H54 (cell line): ENCODE measurements at regions not wholly inside any gene's neighbourhood (a gene's known extent, or its start where the extent isn't known, plus 50 kb on each side); places are given as distances from the start of the nearest gene placed in this dataset.
"Not testable (repeated sequence)": the region's sequence is repeated elsewhere in the genome, so short reads cannot be mapped to it uniquely, and the experiment has no call there.

ENCODE experiments used
- DNase-seq: peaks from one replicate; pipeline ENCODE4 v3.0.0; 2011; ENCODE audit warnings: low spot score, mixed read lengths; ENCODE audit not compliant: insufficient read length
- FAIRE-seq: peaks from 3 replicates; lab custom pipeline; 2011; peaks lifted over from hg19 to GRCh38; lab: Jason Lieb, UNC
- POLR2A ChIP-seq: IDR thresholded peaks from 2 replicates; pipeline ENCODE4 v1.6.1; 2011; ENCODE audit warnings: low read depth, mild to moderate bottlenecking, low read length

- DNase-seq, result no peak
- no peak for FAIRE-seq
- TF ChIP-seq POLR2A, result no peak
These were observed 265.3 kb upstream of the CTNND2 start for GRCh38 chr5:12169536-12169935.

GRCh38 chr5:12162863-12163262 lies 258.6 kb upstream of the CTNND2 start:
- DNase-seq, result no peak
- no peak for TF ChIP-seq POLR2A
- no peak for FAIRE-seq

DNA sequence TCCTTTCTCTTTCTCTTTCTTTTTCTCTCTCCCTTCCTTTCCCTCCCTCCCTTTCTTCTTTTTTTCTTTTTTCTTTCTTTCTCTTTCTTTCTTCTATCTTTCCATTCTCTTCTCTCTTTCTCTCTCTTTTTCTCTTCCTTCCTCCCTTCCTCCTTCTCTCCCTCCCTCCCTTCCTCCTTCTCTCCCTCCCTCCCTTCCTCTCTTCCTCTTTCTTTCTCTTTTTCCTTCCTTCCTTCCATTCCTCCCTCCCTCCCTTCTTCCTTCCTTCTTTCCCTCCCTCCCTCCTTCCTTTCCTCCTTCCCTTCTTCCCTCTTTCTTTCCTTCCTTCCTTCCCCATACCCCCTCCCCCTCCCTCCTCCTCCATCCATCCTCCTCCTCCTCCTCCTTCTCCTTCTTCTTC lies 243.3 kb upstream of the CTNND2 start:
- DNase-seq (no peak), FAIRE-seq (no peak)
- no peak for TF ChIP-seq POLR2A

GRCh38 chr5:12141496-12141895 lies 237.2 kb upstream of the CTNND2 start:
- DNase-seq (no peak), FAIRE-seq (no peak)
- TF ChIP-seq POLR2A, result no peak

DNA sequence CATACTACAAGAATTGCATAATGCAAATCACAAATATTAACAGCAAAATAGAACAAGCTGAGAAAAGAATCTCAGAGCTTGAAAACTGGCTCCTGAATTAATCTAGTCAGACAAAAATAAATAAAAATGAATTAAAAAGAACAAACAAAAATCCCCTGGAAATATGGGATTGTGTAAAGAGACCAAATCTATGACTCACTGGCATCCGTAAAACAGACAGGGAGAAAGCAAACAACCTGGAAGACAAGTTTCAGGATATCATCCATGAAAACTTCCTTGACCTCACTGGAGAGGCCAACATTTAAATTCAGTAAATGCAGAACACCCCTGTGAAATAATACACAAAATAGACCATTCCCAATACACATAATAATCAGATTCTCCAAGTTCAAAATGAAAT lies 229.3 kb upstream of the CTNND2 start:
- TF ChIP-seq POLR2A, result no peak
- DNase-seq (no peak), FAIRE-seq (no peak)

- DNase-seq, FAIRE-seq: not testable (repeated sequence)
These were observed 226.8 kb upstream of the CTNND2 start for GRCh38 chr5:12131020-12131419.

DNA sequence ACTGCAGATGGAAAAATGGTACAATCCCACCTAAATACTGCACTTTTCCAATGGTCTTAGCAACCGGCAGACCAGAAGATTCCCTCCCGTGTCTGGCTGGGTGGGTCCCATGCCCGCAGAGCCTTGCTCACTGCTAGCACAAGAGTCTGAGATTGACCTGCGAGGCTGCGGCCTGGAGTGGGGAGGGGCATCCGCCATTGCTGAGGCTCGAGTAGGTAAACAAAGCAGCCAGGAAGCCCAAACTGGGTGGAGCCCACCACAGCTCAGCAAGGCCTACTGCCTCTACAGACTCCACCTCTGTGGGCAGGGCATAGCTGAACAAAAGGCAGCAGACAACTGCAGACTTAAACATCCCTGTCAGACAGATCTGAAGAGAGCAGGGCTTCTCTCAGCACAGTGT lies 221.6 kb upstream of the CTNND2 start:
- no peak for FAIRE-seq
- no peak for TF ChIP-seq POLR2A
- no peak for DNase-seq

DNA sequence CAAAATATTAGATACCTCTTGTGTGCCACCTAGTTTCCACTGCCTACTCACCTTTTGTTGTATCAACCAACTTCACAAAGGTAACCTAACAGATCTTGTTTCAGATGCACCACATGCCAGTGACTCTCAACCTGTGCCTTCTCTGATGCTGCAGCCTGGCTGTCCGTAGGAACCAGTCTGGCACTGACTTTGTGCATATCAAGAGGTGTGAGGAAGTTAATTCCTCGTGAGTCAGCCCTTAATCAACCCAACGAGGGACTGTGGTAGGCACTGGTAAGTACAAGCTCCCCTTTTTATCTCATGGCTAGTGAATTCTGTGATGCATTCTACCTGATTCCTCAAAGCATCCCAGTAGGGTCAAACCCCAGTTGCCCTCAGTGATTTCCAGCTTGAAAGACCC lies 215.4 kb upstream of the CTNND2 start:
- FAIRE-seq, result no peak
- DNase-seq, result no peak
- no peak for TF ChIP-seq POLR2A

DNA sequence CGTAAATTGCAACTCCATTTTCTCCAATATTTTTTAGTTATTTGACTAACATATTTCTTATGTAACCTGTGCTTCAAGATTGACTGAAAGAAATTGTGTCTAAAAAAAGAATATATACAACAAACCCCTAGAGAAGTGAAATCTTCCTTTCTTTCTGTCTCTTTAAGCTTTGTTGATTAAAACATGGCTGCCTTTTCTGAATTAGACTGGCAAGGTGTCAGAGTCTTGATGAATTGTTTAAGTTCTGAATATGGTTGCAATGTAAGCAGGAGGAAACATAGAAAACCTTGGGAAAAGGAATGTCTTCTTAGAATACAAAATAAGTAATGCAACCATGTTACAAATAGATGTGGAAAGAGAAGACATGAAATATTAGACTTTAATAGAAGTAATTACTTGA lies 209.8 kb upstream of the CTNND2 start:
- TF ChIP-seq POLR2A, result no peak
- no peak for DNase-seq
- no peak for FAIRE-seq

DNA sequence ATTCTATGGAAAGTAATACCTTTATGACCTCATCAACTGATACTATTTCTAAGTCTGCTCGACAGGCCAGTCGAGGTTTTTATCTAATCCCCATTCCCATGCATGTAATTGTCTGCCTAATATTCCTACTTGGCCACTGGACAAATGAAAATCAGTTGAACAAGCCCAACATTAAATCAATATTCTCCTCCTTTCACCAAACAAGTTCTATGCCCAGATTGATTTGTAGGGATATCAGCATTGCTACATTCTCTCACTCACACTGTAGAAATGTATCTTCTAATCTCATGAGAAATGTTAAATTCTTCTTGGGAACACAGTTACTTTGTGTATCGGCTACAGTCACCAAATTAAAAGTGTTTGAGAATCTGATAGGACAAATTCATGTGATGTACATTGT lies 208.8 kb upstream of the CTNND2 start:
- DNase-seq (no peak), FAIRE-seq (no peak)
- no peak for TF ChIP-seq POLR2A

DNA sequence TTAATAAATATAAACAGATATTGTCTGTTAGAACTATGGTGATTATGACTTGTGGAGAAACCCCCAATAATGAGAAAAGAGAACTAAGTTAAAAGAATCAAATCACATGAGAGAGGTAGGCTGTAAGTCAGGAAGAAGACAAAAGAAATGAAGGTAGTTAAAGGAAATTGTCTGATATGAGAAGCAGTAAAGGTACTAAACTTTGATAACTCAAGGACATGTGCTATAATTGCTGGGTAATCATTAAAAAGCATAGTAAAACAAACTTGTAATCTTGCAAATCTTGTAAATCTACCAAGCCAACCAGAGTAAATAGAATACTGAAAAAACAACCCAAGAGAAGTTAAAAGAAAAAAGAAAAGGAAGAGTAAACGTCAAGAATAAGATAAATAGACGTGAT lies 207.0 kb upstream of the CTNND2 start:
- DNase-seq, result no peak
- no peak for TF ChIP-seq POLR2A
- no peak for FAIRE-seq

GRCh38 chr5:12110629-12111028 lies 206.4 kb upstream of the CTNND2 start:
- FAIRE-seq (no peak), DNase-seq (no peak)
- TF ChIP-seq POLR2A, result no peak

DNA sequence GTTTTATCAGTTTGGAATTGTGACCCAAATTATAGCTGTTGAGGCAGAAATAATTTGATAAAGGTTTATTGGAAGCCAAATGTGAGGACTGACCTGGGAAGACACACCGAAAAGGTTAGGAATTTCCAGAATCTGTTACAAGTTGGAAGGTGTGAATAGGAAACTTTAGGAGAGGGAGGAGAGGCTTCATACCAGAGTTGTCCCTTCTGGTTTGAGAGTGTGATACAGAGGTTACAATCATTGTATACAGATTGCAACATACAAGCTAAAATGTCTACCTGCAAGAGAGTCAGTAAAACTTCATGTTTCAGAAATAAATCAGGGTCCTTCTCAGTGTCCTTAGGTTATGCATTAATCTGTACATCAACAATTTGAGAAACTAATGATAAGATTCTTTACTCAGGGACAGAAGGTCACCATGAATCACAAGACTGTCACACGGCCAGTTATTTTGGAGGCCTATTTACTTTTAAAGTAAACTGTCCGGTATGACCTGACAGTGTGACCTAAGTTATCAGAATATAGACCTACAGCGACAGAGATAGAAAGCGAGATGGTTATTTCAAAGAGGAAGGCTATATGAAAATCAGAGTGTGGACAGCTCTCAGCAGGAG lies 204.9 kb upstream of the CTNND2 start:
- TF ChIP-seq POLR2A, result no peak
- no peak for FAIRE-seq

DNA sequence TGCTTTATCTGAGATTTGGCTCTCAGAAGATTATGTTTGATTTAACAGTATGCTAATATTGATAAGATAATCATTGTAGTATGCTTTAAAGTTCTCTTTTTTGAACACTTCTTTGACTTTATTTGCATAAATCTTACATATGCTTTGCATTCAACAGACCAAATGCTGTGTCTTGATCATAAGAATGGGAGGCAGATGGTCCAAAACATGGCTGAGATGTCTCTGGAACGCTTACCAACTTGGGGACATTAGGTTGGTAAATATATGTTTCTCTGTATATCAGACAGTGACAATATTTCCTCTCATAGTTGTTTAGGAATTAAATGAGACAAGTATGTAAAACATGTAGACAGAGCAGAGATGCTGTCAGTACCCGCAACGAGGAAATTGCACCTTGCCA lies 197.9 kb upstream of the CTNND2 start:
- FAIRE-seq (no peak), DNase-seq (no peak)
- no peak for TF ChIP-seq POLR2A

More for the DNA sequence above, 204.9 kb upstream of the CTNND2 start:
- no peak for DNase-seq

GRCh38 chr5:12100542-12100941 lies 196.3 kb upstream of the CTNND2 start:
- no peak for TF ChIP-seq POLR2A
- DNase-seq, result no peak
- FAIRE-seq, result no peak

DNA sequence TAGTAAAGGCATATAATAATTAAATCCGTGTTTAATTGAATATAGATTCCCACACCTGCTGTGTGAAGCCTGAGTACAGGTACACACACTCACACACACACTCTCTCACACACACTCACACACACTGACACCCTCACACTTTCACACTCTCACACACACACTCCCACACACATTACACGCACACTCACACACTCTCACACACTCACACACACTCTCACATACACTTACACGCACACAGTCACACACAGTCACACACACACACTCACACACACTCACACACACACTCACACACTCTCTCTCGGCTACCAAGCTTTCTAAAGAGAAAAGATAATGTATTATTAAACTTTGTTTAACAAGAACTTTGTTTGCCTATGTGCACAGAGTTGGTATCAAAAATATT lies 195.1 kb upstream of the CTNND2 start:
- no peak for TF ChIP-seq POLR2A
- DNase-seq (no peak), FAIRE-seq (no peak)
